ENCODE measurements at regions not wholly inside any gene's neighbourhood (a gene's known extent, or its start where the extent isn't known, plus 50 kb on each side); places are given as distances from the start of the nearest gene placed in this dataset.

DNA sequence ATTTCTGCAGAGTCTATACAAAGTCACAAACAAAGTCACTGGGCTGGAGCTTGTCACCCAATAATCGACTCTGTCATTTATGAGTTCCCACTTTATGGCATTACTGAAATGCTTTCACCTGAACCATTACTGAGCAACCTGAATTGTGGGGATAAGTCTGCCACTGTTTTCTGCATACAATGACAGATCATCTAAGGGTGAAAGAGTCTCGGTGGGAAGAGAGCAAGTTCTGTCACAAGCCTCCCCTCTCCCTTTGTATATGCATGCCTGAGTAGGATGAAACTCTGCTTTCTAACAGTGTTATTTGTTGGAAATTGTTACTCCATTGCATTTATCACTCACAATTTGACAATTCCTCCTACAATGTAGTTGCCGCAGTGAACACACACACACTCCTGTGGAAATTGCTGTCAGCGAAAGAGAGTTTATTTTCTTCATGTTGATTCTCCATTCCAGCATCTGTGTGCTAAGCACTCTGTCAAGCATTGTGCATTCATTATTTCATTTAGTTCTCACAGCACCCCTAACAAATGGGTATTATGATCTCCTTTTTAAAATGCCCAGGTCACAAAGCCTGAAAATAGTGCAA is 1732.4 kb upstream of the CDH6 start:
- no peak for TF ChIP-seq POLR2A (IDR thresholded peaks at IDR 0.05)
- TF ChIP-seq, protein P1, sequence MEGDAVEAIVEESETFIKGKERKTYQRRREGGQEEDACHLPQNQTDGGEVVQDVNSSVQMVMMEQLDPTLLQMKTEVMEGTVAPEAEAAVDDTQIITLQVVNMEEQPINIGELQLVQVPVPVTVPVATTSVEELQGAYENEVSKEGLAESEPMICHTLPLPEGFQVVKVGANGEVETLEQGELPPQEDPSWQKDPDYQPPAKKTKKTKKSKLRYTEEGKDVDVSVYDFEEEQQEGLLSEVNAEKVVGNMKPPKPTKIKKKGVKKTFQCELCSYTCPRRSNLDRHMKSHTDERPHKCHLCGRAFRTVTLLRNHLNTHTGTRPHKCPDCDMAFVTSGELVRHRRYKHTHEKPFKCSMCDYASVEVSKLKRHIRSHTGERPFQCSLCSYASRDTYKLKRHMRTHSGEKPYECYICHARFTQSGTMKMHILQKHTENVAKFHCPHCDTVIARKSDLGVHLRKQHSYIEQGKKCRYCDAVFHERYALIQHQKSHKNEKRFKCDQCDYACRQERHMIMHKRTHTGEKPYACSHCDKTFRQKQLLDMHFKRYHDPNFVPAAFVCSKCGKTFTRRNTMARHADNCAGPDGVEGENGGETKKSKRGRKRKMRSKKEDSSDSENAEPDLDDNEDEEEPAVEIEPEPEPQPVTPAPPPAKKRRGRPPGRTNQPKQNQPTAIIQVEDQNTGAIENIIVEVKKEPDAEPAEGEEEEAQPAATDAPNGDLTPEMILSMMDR (IDR thresholded peaks at IDR 0.05) = no peak

Measured in testis (tissue), 2 donors.